NCI-H526 treated with DMSO at 0.1 percent for 48 hours (cell line): ENCODE measurements at regions not wholly inside any gene's neighbourhood (a gene's known extent, or its start where the extent isn't known, plus 50 kb on each side); places are given as distances from the start of the nearest gene placed in this dataset.
"Not testable (repeated sequence)": the region's sequence is repeated elsewhere in the genome, so short reads cannot be mapped to it uniquely, and the experiment has no call there.

ENCODE experiments used
- DNase-seq: peaks from one replicate; lab custom pipeline; 2025; lab: John Stamatoyannopoulos, UW

GRCh38 chr7:67359900-67360299 lies 363.3 kb downstream of the TYW1 start:
- DNase-seq: no peak

- DNase-seq: peak; percentile 27
Observed at GRCh38 chr7:67361150-67361549, 364.5 kb downstream of the TYW1 start.

GRCh38 chr7:67364441-67365017 lies 367.9 kb downstream of the TYW1 start:
- DNase-seq: no peak

GRCh38 chr7:67371429-67372305 lies 375.0 kb downstream of the TYW1 start:
- DNase-seq: peak; percentile 69

GRCh38 chr7:67373389-67373788 lies 376.8 kb downstream of the TYW1 start:
- DNase-seq: not testable (repeated sequence)

GRCh38 chr7:67375427-67375826 lies 378.8 kb downstream of the TYW1 start:
- DNase-seq: no peak

- peak; percentile 53 for DNase-seq
Observed at GRCh38 chr7:67377939-67378862, 381.6 kb downstream of the TYW1 start.

- DNase-seq: no peak
Observed at GRCh38 chr7:67380326-67380725, 383.7 kb downstream of the TYW1 start.

GRCh38 chr7:67380858-67381257 lies 384.2 kb downstream of the TYW1 start:
- no peak for DNase-seq

GRCh38 chr7:67387851-67388250 lies 391.2 kb downstream of the TYW1 start:
- no peak for DNase-seq

- DNase-seq: no peak
Observed at GRCh38 chr7:67391168-67391567, 394.5 kb downstream of the TYW1 start.

GRCh38 chr7:67392596-67393438 lies 396.2 kb downstream of the TYW1 start:
- peak; percentile 93 for DNase-seq

GRCh38 chr7:67393903-67394302 lies 397.3 kb downstream of the TYW1 start:
- DNase-seq: no peak

GRCh38 chr7:67398916-67399315 lies 402.3 kb downstream of the TYW1 start:
- no peak for DNase-seq

GRCh38 chr7:67401492-67401891 lies 404.9 kb downstream of the TYW1 start:
- no peak for DNase-seq

GRCh38 chr7:67402280-67402679 lies 405.6 kb downstream of the TYW1 start:
- DNase-seq: no peak

- no peak for DNase-seq
Observed at GRCh38 chr7:67406976-67407375, 410.3 kb downstream of the TYW1 start.

- DNase-seq: no peak
Observed at GRCh38 chr7:67407392-67408071, 410.9 kb downstream of the TYW1 start.

GRCh38 chr7:67408109-67408508 lies 411.5 kb downstream of the TYW1 start:
- no peak for DNase-seq

GRCh38 chr7:67413670-67414069 lies 417.0 kb downstream of the TYW1 start:
- peak; percentile 12 for DNase-seq

- no peak for DNase-seq
Observed at GRCh38 chr7:67414858-67415257, 418.2 kb downstream of the TYW1 start.
